HCT116 (cell line): ENCODE measurements at regions not wholly inside any gene's neighbourhood (a gene's known extent, or its start where the extent isn't known, plus 50 kb on each side); places are given as distances from the start of the nearest gene placed in this dataset.

ENCODE experiments used
- CEBPB ChIP-seq: IDR thresholded peaks from 2 replicates; pipeline ENCODE4 v1.6.1; 2012; ENCODE audit warnings: low read depth
- ELF1 ChIP-seq: IDR thresholded peaks from 2 replicates; pipeline ENCODE4 v1.6.1; 2012; ENCODE audit warnings: low read depth, borderline replicate concordance
- EZH2 ChIP-seq: fragments of 200-600 bp; sonication (generic); IDR thresholded peaks from 2 replicates; pipeline ENCODE4 v1.6.1; 2017; ENCODE audit warnings: antibody characterized with exemption, mixed run types
- EZH2phosphoT487 ChIP-seq: fragments of 200-600 bp; IDR thresholded peaks from 2 replicates; pipeline ENCODE4 v1.6.1; 2018; ENCODE audit warnings: antibody characterized with exemption, borderline replicate concordance
- JUND ChIP-seq: IDR thresholded peaks from 2 replicates; pipeline ENCODE4 v1.6.1; 2012
- POLR2AphosphoS5 ChIP-seq: IDR thresholded peaks from 2 replicates; pipeline ENCODE4 v1.6.1; 2011; ENCODE audit warnings: mild to moderate bottlenecking, low read depth, low read length, moderate library complexity
- TF ChIP-seq, protein P1 (sequence below), 3 experiments: fragments of 200-600 bp in 1 of 3; sonication (generic) in 1 of 3; IDR thresholded peaks in 2 of 3; conservative IDR thresholded peaks in 1 of 3; 2 replicates each; pipeline ENCODE4 v1.5.1; 2012 to 2017; ENCODE audit warnings: low read depth in 2 of 3, low read length in 2 of 3, antibody characterized with exemption in 1 of 3, borderline replicate concordance in 1 of 3, control low read depth in 1 of 3, mild to moderate bottlenecking in 1 of 3, mixed read lengths in 1 of 3, mixed run types in 1 of 3, moderate library complexity in 1 of 3; ENCODE audit not compliant: insufficient read depth in 1 of 3

DNA sequence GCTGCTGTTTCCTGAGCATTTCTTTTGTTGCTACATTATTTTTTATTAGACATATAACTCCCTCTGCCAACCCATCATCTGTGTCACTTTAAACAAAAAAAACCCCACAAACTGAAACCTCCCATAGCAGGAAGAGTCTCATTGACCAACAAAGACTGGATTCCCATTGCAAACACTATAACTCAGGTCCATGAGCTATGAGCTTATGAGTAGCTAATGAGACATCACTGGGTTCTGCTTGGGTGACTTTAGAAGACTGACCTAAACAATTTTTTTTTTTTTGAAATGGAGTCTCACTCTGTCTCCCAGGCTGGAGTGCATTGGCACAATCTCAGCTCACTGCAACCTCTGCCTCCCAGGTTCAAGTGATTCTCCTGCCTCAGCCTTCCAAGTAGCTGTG lies 212.8 kb downstream of the LTN1 start:
- no peak for TF ChIP-seq JUND
- TF ChIP-seq, protein P1, sequence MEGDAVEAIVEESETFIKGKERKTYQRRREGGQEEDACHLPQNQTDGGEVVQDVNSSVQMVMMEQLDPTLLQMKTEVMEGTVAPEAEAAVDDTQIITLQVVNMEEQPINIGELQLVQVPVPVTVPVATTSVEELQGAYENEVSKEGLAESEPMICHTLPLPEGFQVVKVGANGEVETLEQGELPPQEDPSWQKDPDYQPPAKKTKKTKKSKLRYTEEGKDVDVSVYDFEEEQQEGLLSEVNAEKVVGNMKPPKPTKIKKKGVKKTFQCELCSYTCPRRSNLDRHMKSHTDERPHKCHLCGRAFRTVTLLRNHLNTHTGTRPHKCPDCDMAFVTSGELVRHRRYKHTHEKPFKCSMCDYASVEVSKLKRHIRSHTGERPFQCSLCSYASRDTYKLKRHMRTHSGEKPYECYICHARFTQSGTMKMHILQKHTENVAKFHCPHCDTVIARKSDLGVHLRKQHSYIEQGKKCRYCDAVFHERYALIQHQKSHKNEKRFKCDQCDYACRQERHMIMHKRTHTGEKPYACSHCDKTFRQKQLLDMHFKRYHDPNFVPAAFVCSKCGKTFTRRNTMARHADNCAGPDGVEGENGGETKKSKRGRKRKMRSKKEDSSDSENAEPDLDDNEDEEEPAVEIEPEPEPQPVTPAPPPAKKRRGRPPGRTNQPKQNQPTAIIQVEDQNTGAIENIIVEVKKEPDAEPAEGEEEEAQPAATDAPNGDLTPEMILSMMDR (IDR thresholded peaks at IDR 0.05 in 2 of 3, conservative IDR thresholded peaks at IDR 0.05 in 1 of 3; ENCODE audit: borderline replicate concordance in 1 of 3, insufficient read depth in 1 of 3, low read depth in 2 of 3, low read length in 2 of 3): no peak
- no peak for TF ChIP-seq EZH2phosphoT487
- no peak for TF ChIP-seq ELF1
- no peak for TF ChIP-seq POLR2AphosphoS5
- TF ChIP-seq EZH2: no peak
- no peak for TF ChIP-seq CEBPB
